HG03558 (cell line): ENCODE measurements at regions not wholly inside any gene's neighbourhood (a gene's known extent, or its start where the extent isn't known, plus 50 kb on each side); places are given as distances from the start of the nearest gene placed in this dataset.

Experiments
- ATAC-seq: cut with Tn5 transposase; IDR thresholded peaks from one replicate; pipeline ENCODE4 v1.9.1; 2021; ENCODE audit warnings: moderate number of reproducible peaks; ENCODE audit not compliant: unreplicated experiment; ENCODE audit errors: extremely low read depth

- ATAC-seq = peak; percentile 67
These were observed 170.3 kb upstream of the RAD23B start for GRCh38 chr9:107112707-107113243.

- ATAC-seq = no peak
These were observed 164.0 kb upstream of the RAD23B start for GRCh38 chr9:107118863-107119624.

- ATAC-seq = no peak
These were observed 163.3 kb upstream of the RAD23B start for GRCh38 chr9:107119735-107120134.

- no peak for ATAC-seq
These were observed 159.7 kb upstream of the RAD23B start for GRCh38 chr9:107123389-107123788.

- ATAC-seq = no peak
These were observed 155.5 kb upstream of the RAD23B start for GRCh38 chr9:107127608-107128007.

- ATAC-seq = no peak
These were observed 151.8 kb upstream of the RAD23B start for GRCh38 chr9:107131108-107131799.

GRCh38 chr9:107136296-107136695, 146.8 kb upstream of the RAD23B start:
- no peak for ATAC-seq

- no peak for ATAC-seq
These were observed 145.4 kb upstream of the RAD23B start for GRCh38 chr9:107137495-107138202.

GRCh38 chr9:107138261-107138992, 144.7 kb upstream of the RAD23B start:
- ATAC-seq = no peak

GRCh38 chr9:107141967-107142366, 141.1 kb upstream of the RAD23B start:
- ATAC-seq = no peak

- ATAC-seq = no peak
These were observed 140.6 kb upstream of the RAD23B start for GRCh38 chr9:107142430-107142829.

- ATAC-seq = no peak
These were observed 140.0 kb upstream of the RAD23B start for GRCh38 chr9:107142896-107143603.

- ATAC-seq = no peak
These were observed 138.6 kb upstream of the RAD23B start for GRCh38 chr9:107144475-107144874.

- no peak for ATAC-seq
These were observed 135.9 kb upstream of the RAD23B start for GRCh38 chr9:107147134-107147533.

GRCh38 chr9:107148216-107148615, 134.9 kb upstream of the RAD23B start:
- ATAC-seq = no peak

GRCh38 chr9:107149756-107150155, 133.3 kb upstream of the RAD23B start:
- no peak for ATAC-seq

- ATAC-seq = no peak
These were observed 129.7 kb upstream of the RAD23B start for GRCh38 chr9:107153336-107153735.

- ATAC-seq = no peak
These were observed 128.8 kb upstream of the RAD23B start for GRCh38 chr9:107154291-107154690.

GRCh38 chr9:107154766-107155165, 128.3 kb upstream of the RAD23B start:
- no peak for ATAC-seq
